GM18499 (cell line): ENCODE measurements at regions not wholly inside any gene's neighbourhood (a gene's known extent, or its start where the extent isn't known, plus 50 kb on each side); places are given as distances from the start of the nearest gene placed in this dataset.

Source experiments
- ATAC-seq: cut with Tn5 transposase; IDR thresholded peaks from one replicate; pipeline ENCODE4 v1.9.1; 2021; ENCODE audit warnings: moderate number of reproducible peaks; ENCODE audit not compliant: insufficient read depth, unreplicated experiment

DNA sequence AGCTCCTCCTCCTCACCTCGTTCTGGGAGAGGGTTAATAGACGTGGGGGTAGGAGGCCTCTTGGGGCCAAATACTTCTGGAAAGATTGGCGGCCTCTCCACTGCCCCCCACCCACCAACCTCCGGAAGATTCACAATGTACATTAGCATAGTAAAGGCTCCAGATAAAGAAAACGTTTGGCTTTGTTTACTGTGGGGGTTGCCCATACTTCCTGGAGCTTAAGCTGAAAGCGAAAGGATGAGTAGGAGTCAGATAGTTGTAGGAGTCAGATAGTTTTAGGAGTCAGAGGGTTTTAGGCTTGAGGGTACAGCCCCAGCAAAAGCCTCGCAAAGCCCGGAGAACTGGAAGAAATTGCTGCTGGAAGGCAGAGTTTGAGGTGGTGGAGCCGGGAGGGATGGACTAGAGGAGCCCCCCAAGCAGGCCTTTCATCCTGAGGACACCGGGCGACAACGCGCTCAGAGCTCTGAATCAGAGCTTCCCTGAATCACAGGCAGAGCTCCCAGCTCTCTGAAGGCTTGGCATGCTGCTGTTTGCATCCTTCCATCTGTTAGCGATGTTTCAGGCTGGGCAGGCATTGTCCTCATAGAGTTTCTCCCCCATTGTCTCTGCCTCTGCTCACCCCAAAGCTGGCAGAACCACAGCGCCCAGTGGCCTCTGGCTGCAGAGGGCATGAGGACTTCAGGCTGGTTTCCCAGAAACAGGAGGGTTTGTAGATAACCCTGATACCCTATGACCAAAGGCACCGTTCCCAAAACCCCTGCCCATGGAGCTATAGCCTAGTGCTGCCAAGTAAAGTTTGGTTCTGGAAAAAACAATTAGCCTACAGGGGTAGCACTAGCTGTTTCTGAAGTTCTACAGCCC lies 280.7 kb downstream of the BCOR start:
- ATAC-seq: no peak

DNA sequence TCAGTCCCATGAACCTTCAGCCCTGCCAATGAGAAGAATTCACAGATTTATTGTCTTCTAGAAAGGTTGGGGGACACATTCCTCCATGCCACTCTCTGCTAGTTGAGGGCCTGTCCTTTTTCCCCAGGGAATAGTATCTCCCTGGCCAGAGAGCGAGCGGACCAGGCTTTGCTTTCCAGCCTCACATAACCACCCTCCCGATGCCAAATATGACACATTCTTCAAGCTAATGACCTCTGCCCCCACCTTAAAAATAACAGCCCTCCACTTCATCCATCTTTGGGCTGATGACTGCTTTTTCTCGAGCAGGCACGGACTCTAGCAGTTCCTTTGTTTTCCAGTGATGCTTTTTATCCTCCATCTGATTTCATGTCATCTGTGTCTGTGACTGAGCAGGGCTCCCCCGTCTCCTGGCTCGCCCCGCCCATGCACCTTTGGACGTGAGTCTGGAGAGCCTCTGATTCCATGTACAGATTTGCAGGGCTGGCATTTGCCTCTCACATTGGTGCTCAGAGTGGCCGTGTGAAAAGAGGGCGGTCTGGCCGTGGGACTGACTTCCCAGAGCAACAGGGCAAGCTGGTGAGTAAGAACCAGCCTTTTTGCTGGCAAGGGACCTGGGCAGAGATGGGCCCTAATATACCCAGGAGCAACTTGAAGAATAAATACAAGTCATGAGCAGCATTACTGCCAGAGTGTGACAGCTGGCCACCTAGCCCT lies 279.8 kb downstream of the BCOR start:
- ATAC-seq: no peak

DNA sequence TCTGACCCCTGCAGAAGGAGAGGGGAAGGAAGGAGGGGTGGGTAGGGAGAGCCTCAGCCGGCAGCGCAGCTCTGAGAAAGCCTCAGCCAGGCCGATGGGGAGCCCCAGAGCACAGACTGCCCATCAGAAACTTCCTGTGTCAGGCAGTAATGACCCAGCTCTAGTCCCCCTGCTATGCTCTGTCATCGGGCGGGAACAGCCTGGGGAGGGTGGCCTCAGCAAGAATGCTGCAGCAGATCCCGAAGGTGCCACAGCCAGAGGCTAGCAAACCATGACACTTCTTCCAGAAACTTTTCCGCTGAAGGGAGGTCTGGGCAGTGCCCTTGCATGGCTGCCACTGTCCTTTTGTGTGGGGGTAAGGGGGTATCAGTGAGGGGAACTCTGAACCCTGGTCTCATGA lies 279.0 kb downstream of the BCOR start:
- no peak for ATAC-seq

DNA sequence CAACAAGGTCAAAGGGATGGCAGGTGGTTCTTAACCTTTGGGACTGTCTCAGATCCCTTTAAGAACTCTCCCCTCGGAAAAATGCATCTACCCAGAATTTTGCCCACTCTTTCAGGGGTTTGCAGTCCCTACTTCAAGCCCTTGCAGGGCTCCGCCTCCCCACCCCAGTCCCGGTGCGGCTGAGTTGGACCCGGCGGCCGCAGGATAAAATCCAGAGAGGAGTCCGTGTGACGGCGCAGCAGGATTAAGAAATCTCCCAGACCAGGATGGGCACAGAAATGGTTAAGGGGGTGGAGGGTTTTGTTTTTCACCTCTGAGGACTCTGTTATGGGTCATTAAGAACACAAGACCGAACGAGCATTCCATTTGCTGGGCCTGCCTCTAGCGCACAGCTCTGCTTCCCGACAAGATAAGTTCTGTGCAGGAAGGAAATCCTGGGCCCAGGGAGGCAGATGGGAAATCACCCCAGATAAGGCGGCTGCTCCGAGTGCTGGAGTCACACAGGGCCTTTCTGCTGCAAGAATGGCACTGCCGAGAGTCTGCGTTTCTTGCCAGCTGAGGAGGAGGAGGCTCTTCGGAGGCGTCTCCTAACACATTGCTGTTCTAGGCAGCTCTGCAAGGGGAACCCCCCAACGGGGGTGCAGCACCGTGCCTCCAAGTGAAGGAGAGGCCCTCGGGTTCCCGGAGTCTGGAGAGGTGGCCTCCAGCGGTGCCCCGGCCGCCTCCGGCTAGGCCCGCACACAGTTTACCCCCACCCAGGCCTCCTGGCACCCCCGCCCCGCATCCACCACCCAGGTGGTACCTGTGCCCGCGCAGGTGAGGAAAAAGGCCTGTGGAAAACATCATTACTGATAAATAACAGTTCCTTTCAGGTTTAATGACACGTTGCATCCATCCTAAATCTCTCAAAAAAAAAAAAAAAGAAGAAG lies 277.6 kb downstream of the BCOR start:
- no peak for ATAC-seq

DNA sequence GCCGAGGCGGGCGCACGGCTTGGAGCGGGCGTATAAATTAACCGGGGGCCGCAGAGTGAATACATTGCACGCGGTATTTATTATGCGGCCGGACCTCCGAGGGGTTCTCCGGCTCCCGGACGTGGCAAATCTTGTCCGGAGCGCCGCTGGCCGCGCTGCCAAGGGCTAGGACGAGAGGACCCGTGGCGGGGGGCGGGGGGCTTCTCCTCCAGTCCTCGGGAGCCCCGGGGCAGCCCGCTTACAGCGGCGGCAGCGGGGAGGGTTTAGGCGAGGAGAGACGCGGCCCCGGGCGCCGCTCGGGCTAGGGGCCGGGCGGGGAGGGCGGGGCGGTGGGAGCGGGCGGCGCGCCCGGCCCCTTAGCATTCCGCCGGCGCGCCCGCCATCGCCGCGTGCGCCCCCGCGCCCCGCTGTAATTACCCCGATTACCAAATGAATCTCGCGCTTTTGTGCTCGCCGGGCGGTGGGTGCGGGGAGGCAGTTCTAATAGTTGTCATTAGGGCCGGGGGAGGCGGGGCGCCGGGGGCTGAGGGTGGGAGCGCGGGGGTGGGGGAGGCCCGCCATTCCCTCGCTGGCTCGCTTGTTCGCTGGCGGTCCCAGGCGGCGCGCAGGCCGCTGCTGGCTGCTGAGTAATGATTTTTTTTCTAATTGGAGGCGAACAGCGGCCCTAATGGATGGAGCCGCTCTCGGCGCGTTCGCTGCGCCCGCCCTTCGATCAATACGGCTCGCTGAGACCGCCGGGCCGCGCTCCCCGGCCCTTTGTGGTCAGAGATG lies 276.6 kb downstream of the BCOR start:
- ATAC-seq: no peak

DNA sequence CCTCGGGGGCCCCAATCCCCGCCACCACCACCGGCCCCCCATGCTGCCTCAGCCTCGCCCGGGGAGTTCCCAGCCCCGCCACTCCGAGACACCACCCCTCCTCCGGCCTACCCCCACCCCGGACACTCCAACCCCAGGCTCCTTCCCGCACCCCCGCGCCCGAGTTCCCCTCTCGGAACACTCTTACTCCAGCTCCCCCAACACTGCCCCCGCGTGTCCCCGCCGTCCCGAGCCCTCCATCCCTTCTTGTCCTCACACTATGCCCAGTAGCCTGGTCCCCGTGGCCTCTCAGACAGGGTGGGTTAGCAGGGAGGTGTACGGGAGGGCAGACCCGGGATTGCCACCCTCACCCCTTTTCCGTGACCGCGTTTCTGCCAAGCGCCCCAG lies 276.1 kb downstream of the BCOR start:
- ATAC-seq: no peak

DNA sequence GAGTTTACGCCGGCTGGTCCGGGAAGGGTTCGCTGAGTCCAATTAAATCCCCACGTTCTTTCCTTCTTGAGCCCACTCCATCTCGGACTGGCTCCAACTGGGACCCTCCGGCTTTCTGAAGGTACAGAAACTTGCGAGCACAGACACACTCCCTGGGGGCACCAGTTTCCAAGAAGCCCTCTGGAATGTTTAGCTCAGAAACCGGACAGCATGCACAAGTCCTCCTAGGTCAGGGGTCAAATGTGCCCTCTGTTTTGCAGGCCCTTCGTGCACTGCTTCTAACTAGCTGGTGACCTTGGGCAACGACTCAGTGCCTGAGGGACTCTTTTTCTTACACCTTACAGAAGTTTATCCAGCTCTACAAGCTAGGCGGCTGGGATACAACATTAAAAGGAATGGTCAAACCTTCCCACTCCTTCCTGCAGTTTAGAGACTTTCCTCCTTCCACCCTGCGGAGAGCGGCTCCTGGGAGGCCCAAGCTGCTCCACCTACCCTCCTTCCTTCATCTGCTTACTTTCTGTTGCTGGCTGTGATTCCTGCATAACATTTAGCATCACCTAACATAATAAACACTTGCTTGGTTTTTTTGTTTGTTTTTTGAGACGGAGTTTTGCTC lies 275.5 kb downstream of the BCOR start:
- no peak for ATAC-seq

DNA sequence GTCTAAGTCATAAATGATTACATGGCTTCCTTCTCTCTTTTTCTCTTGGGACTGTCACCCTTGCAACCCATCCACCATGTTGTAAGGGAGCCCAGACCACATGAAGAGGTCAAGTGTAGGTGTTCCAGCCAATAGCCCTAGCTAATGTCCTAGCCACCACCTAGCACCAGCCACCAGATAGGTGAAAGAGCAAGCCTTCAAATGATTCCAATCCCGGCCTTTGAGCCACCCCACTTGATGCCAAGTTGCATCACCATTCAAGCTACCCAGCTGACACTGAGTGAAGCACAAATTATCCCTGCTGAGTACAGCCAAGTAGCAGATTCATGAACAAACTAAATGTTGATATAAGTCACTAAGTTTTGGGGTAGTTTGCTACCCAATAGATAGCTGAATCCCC lies 274.3 kb downstream of the BCOR start:
- no peak for ATAC-seq

DNA sequence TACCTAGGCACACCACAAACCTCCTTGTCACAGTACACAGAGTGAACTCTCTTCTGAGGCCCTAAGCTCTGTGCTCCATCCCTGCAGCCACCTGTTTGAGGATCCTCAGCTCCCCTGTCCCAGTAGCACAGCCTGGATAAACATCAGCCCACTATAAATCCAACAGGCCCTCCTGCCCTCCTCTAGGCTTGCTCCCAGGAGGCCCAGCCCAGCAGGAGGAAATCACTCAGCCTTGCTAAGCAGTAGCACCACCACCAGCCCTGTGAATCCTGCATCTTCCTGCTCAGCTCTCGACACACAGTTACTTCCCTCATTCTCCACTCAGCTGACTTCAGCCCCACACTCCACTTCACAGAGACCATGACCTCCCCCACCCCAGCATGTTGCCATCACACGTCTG lies 273.9 kb downstream of the BCOR start:
- ATAC-seq: no peak

DNA sequence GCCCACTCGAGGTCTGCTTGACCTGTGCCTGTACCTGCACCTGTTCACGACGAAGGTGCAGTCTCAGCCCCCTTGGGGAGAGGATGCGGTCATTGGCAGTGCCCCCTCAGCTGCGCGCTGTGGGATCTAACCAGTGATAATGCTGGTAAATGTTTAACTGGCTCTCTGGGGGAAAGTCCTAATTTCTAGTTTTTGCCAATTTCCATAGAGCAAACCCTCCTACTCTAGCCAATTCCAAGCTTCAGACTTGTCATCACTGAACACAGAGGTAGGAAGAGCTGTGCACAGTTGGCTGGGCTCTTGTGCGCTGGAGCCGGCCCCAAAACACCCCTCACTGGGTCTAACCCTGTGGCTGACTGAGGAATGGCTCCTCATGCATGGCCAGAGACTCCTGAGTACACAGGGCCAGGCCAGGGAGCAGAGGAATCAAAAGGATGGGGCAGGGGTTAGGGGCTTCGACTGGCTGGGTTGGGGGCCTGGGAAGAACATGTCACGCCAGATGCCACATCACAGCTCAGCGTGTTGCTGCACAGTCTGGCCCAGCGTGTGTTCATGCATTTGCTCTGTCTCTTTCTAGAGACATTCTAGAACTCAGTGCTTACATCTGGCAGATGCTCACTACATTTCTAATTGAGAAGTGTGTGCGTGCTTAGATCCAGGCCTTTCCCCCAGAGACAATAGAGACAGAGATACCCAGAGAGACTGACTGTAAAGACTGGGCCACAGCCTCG lies 270.8 kb downstream of the BCOR start:
- ATAC-seq: no peak

DNA sequence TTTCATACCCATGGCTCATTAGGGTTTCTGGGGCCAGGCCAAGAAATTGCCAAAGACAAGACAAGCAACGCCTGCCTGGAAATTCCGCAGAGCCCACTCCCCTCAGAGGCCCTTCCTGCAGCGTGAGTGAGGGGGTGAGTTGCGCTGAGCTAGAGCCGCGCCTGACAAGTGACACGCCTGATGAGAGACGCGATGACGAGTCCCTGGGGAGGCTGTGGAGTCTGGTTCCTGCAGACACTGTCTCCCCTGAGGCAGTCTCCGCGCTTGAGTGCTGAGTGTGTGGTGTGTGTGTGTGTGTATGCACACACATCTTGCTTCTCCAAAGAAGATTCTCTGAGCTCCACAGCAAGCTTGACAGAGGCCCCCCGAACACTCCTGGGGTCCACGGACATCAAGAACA lies 269.8 kb downstream of the BCOR start:
- no peak for ATAC-seq

DNA sequence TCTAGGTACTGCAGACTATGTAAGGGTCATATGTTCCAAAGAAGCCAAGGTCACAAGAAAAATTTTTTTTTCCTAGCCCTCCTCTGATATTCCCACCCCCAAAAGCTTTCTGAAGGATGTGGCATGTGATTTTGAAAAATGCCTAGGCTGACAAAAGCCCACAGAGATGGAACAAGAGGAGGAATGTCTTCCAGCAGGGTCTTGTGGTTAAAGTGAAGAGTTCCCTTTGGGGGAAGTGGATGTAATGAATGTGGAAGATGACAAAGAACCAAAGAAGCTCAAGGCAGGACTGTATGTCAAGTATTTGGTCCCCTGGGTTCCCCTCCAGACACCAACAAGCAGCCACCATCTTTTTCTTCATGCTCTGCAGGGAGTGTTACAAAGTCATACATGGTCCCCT lies 268.8 kb downstream of the BCOR start:
- ATAC-seq: no peak

DNA sequence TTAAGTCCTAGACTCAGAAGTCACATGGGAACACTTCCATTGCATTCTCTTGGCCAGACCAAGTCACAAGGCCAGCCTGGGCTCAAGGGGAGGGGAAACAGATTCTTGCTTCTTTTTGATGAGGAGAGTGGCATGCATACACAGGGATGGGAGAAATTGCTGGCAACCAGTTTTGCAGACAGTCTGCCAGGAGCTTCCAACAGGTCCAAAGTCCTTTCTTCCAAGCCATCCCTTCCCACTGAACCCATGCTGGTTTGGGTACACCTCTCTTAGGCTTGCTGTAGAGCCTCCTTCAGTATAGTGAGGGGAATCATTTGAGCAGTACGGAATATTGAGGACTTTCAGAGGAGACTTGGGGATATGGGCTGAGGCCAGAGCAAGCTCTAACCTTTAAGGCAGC lies 267.8 kb downstream of the BCOR start:
- ATAC-seq: no peak

DNA sequence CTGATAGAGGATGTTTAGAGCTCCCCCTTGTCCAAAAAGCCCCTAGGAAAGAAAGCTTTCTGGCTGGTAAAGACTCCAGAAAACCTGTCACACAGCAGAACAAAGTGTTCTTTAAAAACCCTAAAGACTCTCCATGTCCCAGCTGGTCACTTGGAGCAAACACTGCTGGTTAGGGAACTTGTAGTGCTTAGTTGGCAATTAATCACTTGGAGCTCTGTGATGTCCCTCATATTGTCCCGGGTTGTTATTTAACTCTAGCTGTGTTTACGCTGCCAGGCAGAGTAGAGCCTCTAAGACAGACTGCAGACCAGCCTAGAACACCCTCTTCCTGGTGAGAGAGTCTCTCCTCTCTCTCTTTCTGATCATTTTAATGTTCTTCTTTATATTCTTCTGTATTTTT lies 267.3 kb downstream of the BCOR start:
- no peak for ATAC-seq

DNA sequence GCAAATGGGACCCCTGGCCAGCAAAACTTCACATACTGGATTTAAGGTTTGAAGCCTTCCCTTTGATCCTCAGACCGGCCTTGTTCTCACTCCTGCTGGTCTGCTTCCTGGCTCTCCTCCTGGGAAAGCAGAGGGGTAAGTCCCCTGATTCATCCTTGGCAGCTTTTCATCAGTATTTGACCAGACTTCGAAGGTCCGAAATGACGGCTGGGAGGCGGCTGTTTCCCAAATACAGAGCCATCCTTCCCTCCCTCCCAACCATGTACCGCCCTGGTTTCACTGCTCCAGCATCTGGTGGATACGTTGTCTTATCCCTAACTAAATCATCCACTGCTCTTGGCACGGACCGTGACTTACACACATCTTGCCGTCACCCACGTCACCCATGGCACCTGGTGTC lies 265.5 kb downstream of the BCOR start:
- ATAC-seq: no peak

DNA sequence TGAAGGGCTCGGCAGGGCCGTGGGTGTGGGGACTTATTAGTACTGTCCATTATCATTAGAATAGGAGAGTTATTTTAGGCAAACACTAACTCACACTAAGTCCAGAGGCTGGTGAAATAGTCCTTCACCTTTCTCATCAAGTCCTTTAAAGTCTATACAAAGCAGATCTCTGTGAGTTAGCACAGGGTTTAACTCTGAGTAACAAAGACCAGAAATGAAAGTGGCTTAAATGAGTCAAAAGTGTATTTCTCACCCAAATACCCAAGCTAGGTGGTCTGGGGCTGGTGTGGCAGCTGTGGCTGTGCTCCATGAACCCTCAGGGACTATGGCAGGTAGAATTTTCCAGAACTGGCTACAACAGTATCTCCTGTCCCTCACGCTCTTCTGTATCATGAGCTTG lies 263.2 kb downstream of the BCOR start:
- ATAC-seq: no peak

DNA sequence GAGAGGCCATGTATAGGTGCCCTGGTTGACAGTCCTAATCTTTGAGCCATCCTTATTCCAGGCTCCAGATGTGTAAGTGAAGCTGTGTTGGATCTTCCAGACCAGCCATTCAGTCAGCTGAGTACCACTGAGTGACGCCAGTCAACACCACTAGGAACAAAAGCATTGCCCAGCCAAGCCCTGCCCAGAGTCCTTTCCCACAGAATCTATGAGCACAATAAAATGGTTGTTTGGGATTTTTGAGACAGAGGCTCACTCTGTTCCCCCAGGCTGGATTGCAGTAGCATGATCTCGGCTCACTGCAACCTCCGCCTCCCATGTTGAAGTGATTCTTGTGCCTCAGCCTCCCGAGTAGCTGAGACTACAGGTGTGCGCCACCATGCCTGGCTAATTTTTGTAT lies 262.5 kb downstream of the BCOR start:
- ATAC-seq: no peak

DNA sequence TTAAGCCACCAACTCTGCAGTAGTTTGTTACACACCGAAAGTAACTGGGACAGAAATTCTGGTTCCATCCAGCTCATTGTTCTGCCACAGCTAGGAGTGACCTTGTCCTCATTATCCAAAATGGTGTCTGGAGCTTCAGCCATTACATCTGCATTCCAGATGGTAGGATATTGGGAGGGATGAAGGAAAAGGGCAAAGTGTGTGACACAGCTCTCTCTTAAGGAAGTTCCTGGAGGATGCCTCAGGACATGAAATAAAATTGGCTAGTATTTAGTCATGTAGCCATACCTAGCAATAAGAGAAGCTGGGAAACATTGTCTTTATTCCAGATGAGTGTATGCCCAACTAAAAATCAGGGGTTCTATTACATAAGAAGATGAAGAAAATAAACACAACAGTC lies 262.0 kb downstream of the BCOR start:
- no peak for ATAC-seq

DNA sequence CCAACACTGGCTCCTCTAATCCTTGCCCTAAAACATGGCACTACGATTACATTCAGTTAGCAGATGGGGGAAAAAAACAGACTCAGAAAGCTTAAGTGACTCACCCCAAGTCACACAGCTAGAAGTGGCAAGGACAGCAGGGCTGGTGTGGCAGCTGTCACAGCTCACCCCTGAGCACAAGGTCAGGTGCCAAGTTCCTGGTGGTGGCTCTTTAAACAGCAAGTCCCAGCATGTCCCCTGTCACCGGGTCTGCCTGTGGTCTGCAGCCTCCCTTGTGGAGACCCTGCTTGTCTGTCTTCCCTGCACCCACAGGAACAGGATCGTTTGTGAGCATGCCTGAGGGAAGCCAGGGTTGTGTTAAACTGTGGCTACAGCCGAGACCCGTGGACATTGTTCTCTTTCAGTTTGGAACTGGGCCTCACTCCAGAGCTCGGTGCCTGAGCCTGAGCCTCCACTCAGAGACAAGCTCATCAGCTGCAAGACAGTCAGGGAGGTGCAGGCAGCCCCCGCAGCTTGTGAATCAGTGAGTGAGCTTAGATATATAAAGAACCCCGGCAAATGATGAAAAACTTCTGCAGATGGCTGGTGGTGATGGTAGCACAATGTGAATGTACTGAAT lies 260.8 kb downstream of the BCOR start:
- ATAC-seq: no peak
